Putamen (tissue), 1 donor: ENCODE measurements at regions not wholly inside any gene's neighbourhood (a gene's known extent, or its start where the extent isn't known, plus 50 kb on each side); places are given as distances from the start of the nearest gene placed in this dataset.
A peak's percentile ranks its signal among the peaks of the same experiment; 100 is the strongest.
"Not testable (repeated sequence)": the region's sequence is repeated elsewhere in the genome, so short reads cannot be mapped to it uniquely, and the experiment has no call there.

ENCODE experiments used
- DNase-seq: peaks from one replicate; pipeline ENCODE4 v3.0.0-alpha.2; 2016; ENCODE audit warnings: low spot score

- no peak for DNase-seq
Observed at GRCh38 chr11:56876621-56877275, 112.0 kb upstream of the OR5AK2 start.

- DNase-seq: no peak
Observed at GRCh38 chr11:56855217-56855616, 106.7 kb upstream of the OR9G4 start.

- DNase-seq: no peak
Observed at GRCh38 chr11:56852131-56852530, 103.6 kb upstream of the OR9G4 start.

GRCh38 chr11:56849852-56850251 lies 101.4 kb upstream of the OR9G4 start:
- DNase-seq: no peak

DNA sequence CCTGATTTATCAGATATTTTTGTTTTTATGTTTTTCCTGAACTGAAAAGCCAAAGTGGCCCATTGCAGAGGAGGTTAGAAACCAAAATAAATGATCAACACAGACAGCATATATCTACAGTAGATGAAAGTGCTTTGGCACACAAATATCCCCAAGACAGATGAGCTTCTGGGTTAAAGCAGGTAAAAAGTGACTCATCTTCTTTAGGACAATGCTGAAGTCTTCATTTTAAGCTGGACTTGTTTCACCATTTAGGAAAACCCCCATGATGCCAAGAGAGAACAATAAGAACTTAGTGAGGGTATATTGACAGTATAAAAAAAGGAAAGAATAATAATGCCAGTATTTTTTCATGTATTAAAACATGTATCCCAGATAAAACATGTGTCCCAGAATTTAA lies 100.8 kb upstream of the OR9G4 start:
- DNase-seq: no peak

DNA sequence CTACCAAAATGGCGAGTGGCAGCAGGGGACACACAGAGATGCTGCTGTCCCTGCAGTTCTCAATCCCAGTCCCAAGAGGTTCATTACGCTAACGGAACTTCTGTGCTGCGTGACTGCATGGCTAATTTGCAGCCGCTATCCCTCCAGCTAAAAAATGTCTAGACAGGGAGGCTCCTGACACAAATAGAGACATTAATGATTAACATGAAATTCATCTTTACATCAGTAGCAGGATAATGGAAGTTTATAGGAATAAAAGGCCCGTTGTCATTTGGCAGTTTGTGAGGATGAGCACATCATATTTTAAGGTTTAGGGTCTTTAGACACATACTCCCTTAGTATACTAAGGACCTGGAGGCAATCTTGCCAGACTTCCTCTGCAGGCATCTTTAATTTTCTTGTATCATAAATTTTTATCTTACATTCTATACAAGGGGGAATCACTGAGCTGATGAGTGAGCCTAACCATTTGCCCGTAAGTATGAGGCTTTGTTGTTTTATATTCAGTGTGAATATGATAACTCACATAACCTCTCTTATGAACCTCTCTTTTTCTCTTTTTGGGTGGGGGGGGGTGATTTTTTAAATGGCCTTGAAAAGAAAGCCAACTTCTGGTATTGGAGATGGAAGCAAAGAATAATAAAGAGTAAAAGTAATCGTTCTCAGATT lies 99.8 kb upstream of the OR9G4 start:
- no peak for DNase-seq

DNA sequence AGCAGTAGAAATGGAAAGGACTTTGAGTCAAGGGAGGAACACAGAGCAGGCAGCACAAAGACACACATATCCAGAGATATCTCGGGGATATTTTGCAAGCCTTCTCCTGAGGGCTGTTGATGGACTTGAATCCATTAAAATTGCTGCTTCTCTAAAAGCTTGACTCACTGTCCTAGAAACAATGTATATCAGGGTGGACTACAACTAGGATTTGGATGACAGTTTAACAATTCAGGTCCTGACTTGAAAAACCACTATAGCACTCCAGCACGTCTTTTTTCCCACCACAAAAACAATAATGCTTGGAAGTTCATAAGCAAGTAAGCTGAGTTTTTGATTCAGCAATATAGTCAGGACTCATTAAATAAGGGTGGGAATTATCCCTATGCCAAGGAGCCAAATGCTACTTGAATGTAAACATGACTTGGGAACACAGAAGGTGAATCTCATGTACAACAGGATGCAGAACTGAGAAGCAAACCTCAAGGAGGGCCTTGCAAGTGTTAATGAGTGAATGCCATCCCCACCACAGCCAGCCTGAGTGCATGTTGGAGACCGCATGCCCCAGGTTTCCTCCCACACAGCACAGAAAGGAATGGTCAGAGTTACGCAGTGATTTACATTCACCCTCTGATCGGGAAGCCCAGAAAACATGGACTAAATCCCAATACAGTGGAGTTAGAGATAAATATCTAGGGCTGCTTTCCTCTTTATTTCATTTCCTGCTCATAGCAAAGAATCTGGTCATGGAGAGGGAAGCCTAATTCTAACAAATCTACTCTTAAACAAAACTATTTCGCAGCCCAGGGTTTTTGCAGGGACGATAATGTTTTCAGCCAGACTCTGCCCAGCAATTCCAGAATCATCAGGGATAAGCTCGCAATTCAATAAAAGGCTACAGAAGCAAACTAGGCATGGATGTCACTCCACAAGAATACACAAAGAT lies 98.4 kb upstream of the OR9G4 start:
- DNase-seq: no peak

DNA sequence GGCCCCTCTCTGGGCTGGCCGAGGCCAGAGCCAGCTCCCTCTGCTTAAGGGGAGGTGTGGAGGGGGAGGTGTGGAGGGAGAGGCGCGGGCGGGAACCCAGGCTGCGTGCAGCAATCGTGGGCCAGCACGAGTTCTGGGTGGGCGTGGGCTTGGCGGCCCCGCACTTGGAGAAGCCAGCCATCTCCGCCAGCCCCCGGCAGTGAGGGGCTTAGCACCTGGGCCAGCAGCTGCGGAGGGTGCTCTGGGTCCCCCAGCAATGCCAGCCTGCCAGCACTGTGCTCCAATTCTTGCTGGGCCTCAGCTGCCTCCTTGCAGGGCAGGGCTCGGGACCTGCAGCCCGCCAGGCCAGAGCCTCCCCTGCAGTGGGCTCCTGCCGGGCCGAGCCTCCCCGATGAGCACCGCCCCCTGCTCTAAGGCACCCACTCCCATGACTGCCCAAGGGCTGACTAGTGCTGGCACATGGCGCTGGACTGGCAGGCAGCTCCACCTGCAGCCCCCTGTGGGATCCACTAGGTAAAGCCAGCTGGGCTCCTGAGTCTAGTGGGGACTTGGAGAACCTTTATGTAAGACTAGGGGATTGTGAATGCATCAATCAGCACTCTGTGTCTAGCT lies 96.7 kb upstream of the OR9G4 start:
- no peak for DNase-seq

GRCh38 chr11:56843816-56844215 lies 95.3 kb upstream of the OR9G4 start:
- no peak for DNase-seq

DNA sequence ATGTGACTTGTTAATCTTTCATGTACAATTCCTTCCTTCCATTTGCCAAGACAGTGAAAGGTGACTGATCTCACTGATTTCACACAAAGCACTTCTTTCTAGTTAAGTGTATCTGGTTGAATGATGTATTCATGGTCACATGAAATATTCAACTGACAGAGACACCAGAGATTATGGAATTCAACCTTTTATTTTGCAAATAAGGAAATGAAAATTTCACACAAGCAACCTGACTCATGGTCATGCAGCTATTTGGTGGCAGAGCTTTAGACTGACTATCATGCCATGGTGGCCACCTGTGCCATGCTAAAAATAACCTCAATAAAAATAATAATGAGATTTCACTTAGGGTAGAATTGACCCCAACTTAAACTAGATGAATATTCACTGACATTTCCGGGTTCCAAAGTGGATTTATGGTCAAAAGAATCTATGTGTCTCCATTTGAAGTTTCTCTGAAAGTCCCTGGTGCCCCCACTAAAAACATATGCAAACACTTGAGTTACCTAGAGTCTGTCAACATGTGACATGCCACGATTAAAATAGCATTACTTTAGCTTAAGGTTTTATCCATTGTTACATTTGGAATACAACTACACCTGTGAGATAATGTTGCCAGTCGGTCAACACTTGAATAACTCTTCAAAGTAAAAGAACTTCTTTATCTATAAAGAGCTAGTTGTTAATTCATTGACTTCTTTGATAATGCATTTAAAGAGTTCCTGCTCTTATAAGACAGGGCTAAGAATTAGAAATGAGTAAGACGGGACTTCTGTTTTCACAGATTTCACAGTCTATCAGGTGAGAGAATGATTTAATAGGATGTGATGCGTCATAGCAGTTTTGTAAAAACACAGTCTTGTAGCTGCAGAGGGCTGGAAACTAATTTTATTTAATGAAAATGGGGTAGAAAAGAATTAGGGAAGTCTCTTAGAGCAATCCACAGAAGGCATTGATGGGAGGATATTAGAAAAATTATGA lies 94.6 kb upstream of the OR9G4 start:
- DNase-seq: no peak

DNA sequence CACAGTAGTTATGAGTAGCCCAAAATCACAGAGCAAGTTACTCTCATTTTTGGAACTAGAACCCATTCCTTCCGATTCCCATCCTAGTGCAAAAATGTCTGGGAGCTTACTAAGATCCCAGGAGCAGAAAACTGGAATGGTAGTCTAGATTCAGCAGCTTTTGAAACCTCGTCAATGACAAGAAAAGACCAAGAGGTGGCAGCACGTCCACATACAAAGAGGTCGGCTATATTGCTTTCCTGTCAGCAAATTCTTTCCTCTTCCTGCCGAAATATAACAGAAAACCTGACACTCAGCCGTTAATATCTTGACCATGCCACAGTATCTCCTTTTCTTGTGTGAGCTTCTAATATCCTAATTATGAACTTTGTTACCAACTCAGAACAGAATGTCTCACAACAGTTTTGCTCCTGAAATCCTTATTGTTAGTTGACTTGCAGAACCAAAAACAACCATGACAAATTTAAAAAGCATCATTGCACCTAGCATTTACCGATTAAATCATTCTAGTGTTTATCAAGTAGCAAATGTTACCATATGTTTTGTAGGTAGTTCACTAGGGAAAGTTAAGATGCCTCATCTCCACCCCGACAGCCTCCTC lies 92.8 kb upstream of the OR9G4 start:
- DNase-seq: peak; percentile 22

DNA sequence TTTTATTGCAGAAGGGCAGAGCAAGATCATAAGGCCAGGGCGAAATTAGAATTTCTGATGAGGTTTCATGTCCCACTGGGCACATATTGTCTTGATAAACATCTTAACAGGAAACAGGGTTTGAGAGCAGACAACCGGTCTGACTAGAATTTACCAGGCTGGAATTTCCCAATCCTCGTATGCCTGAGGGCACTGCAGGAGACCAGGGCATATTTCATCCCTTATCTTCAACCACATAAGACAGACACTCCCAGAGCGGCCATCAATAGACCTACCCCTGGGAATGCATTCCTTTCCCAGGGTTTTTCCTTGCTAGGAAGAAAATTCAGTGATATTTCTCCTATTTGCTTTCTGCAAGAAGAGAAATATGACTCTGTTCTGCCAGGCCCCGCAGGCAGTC lies 78.9 kb upstream of the OR9G4 start:
- not testable (repeated sequence) for DNase-seq

- no peak for DNase-seq
Observed at GRCh38 chr11:56819916-56820315, 71.4 kb upstream of the OR9G4 start.

- no peak for DNase-seq
Observed at GRCh38 chr11:56817661-56818060, 69.2 kb upstream of the OR9G4 start.

DNA sequence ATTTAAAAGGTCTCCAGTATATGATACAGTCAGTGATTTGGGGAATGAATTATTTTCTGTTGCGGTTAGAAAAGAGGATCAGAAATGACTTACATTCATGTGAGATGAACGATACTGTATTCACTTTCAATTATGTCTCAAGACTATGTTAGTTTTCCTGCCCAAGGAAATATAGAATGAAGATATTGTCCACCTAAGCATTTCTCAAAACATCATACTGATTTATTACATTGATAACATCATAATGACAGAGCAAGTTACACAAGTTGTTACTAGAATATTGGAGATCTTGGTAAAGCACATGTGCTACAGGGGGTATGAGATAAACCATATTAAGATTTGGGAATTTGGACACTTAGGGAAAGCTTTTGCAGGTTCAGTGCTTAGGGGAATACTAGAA lies 67.8 kb upstream of the OR9G4 start:
- DNase-seq: no peak

GRCh38 chr11:56808326-56808725 lies 59.8 kb upstream of the OR9G4 start:
- no peak for DNase-seq

- no peak for DNase-seq
Observed at GRCh38 chr11:56799691-56800210, 51.3 kb upstream of the OR9G4 start.
